WTC11 (cell line): ENCODE measurements at regions not wholly inside any gene's neighbourhood (a gene's known extent, or its start where the extent isn't known, plus 50 kb on each side); places are given as distances from the start of the nearest gene placed in this dataset.

ENCODE experiments used
- ATAC-seq: fragments of 200-7000 bp; cut with Tn5 transposase; 2 replicates; pipeline ENCODE4 v1.10.0; 2021; ENCODE audit warnings: mild to moderate bottlenecking, moderate library complexity
- CTCF ChIA-PET: fragments of 300-600 bp; sonication (Branson Sonifier 250); formaldehyde crosslinking; loops from one replicate; lab custom pipeline; 2021; ENCODE audit warnings: antibody characterized with exemption; lab: Charles Lee
- POLR2A ChIA-PET: fragments of 350-600 bp; sonication (Branson Sonifier 250); formaldehyde crosslinking; loops from one replicate; lab custom pipeline; 2021; ENCODE audit warnings: antibody characterized with exemption; lab: Charles Lee
- DNase-seq: peaks from one replicate; pipeline ENCODE4 v3.0.0; 2021; ENCODE audit warnings: low spot score
- H3K27ac Mint-ChIP-seq: 2 replicates; pipeline ENCODE4 v1.8.0; 2021; ENCODE audit warnings: mixed read lengths
- H3K27me3 Mint-ChIP-seq: 2 replicates; pipeline ENCODE4 v1.8.0; 2021; ENCODE audit warnings: low read depth, mild to moderate bottlenecking, moderate library complexity, mixed read lengths
- H3K36me3 Mint-ChIP-seq: 2 replicates; pipeline ENCODE4 v1.8.0; 2021; ENCODE audit warnings: mixed read lengths
- H3K4me1 Mint-ChIP-seq: 2 replicates; pipeline ENCODE4 v1.8.0; 2022; ENCODE audit warnings: mixed read lengths
- H3K4me3 Mint-ChIP-seq: 2 replicates; pipeline ENCODE4 v1.8.0; 2021; ENCODE audit warnings: mild to moderate bottlenecking, moderate library complexity, mixed read lengths
- H3K9me3 Mint-ChIP-seq: 2 replicates; pipeline ENCODE4 v1.8.0; 2021; ENCODE audit warnings: mixed read lengths
- ATF3 ChIP-seq: sonication (generic); formaldehyde crosslinking; conservative IDR thresholded peaks from 2 replicates; pipeline ENCODE4 v1.8.1; 2022; ENCODE audit warnings: mild to moderate bottlenecking, missing genetic modification reagents
- CBFB ChIP-seq: sonication (generic); formaldehyde crosslinking; IDR thresholded peaks from 2 replicates; pipeline ENCODE4 v1.8.1; 2022; ENCODE audit warnings: mild to moderate bottlenecking, low read depth, missing genetic modification reagents
- CREB1 ChIP-seq: sonication (generic); formaldehyde crosslinking; IDR thresholded peaks from 2 replicates; pipeline ENCODE4 v1.8.0; 2023; ENCODE audit warnings: mild to moderate bottlenecking, missing genetic modification reagents
- EMX1 ChIP-seq: fragments of 250-450 bp; sonication (Bioruptor Pico); IDR thresholded peaks from 2 replicates; pipeline ENCODE4 v1.8.0; 2021; ENCODE audit warnings: mild to moderate bottlenecking
- ESRRA ChIP-seq: sonication (generic); formaldehyde crosslinking; IDR thresholded peaks from 2 replicates; pipeline ENCODE4 v1.8.1; 2022; ENCODE audit warnings: mild to moderate bottlenecking, missing genetic modification reagents, borderline replicate concordance
- FOXK1 ChIP-seq: sonication (generic); formaldehyde crosslinking; IDR thresholded peaks from 2 replicates; pipeline ENCODE4 v1.8.0; 2022; ENCODE audit warnings: mild to moderate bottlenecking, moderate library complexity, missing genetic modification reagents
- FOXP1 ChIP-seq: sonication (generic); formaldehyde crosslinking; IDR thresholded peaks from 2 replicates; pipeline ENCODE4 v1.8.0; 2022; ENCODE audit warnings: missing genetic modification reagents, mild to moderate bottlenecking, moderate library complexity, borderline replicate concordance
- GTF2I ChIP-seq: fragments of 250-450 bp; sonication (Bioruptor Pico); conservative IDR thresholded peaks from 2 replicates; pipeline ENCODE4 v1.4.0; 2021; ENCODE audit warnings: mild to moderate bottlenecking
- HMGA2 ChIP-seq: fragments of 250-450 bp; sonication (Bioruptor Pico); IDR thresholded peaks from 2 replicates; pipeline ENCODE4 v1.4.0; 2021; ENCODE audit warnings: mild to moderate bottlenecking, moderate library complexity
- MXD4 ChIP-seq: fragments of 250-450 bp; sonication (Bioruptor Pico); IDR thresholded peaks from 2 replicates; pipeline ENCODE4 v1.8.0; 2021; ENCODE audit warnings: mild to moderate bottlenecking, moderate library complexity, borderline replicate concordance
- NFYB ChIP-seq: sonication (generic); formaldehyde crosslinking; conservative IDR thresholded peaks from 2 replicates; pipeline ENCODE4 v1.8.0; 2022; ENCODE audit warnings: low read depth, missing genetic modification reagents
- NR1H2 ChIP-seq: sonication (generic); formaldehyde crosslinking; IDR thresholded peaks from 2 replicates; pipeline ENCODE4 v1.9.0; 2021; ENCODE audit warnings: mild to moderate bottlenecking, moderate library complexity, missing genetic modification reagents
- NR3C1 ChIP-seq: sonication (generic); formaldehyde crosslinking; conservative IDR thresholded peaks from 2 replicates; pipeline ENCODE4 v1.8.1; 2023; ENCODE audit warnings: low read depth, mild to moderate bottlenecking, missing genetic modification reagents
- PREB ChIP-seq: sonication (generic); formaldehyde crosslinking; IDR thresholded peaks from 2 replicates; pipeline ENCODE4 v1.8.1; 2022; ENCODE audit warnings: mild to moderate bottlenecking, missing genetic modification reagents, moderate library complexity, borderline replicate concordance
- RORB ChIP-seq: fragments of 250-450 bp; sonication (Bioruptor Pico); IDR thresholded peaks from 2 replicates; pipeline ENCODE4 v1.9.0; 2021; ENCODE audit warnings: mild to moderate bottlenecking
- SMAD4 ChIP-seq: sonication (generic); formaldehyde crosslinking; IDR thresholded peaks from 2 replicates; pipeline ENCODE4 v1.8.0; 2022; ENCODE audit warnings: mild to moderate bottlenecking, missing genetic modification reagents
- SOX15 ChIP-seq: fragments of 250-450 bp; sonication (Bioruptor Pico); IDR thresholded peaks from 2 replicates; pipeline ENCODE4 v1.9.0; 2021; ENCODE audit warnings: mild to moderate bottlenecking
- TP53 ChIP-seq: sonication (generic); formaldehyde crosslinking; IDR thresholded peaks from 2 replicates; pipeline ENCODE4 v1.8.1; 2023; ENCODE audit warnings: mild to moderate bottlenecking, missing genetic modification reagents
- USF1 ChIP-seq: sonication (generic); formaldehyde crosslinking; IDR thresholded peaks from 2 replicates; pipeline ENCODE4 v1.8.0; 2022; ENCODE audit warnings: mild to moderate bottlenecking, missing genetic modification reagents
- ZBTB43 ChIP-seq: sonication (generic); formaldehyde crosslinking; IDR thresholded peaks from 2 replicates; pipeline ENCODE4 v1.8.1; 2023; ENCODE audit warnings: mild to moderate bottlenecking, missing genetic modification reagents
- ZNF138 ChIP-seq: sonication (generic); formaldehyde crosslinking; conservative IDR thresholded peaks from 2 replicates; pipeline ENCODE4 v1.8.1; 2022; ENCODE audit warnings: mild to moderate bottlenecking, moderate library complexity, missing genetic modification reagents
- ZNF219 ChIP-seq: sonication (generic); formaldehyde crosslinking; IDR thresholded peaks from 2 replicates; pipeline ENCODE4 v1.8.0; 2023; ENCODE audit warnings: missing genetic modification reagents, mild to moderate bottlenecking, borderline replicate concordance
- ZNF423 ChIP-seq: fragments of 250-450 bp; sonication (Bioruptor Pico); IDR thresholded peaks from 2 replicates; pipeline ENCODE4 v2.1.2; 2022; ENCODE audit warnings: mild to moderate bottlenecking, moderate library complexity
- TF ChIP-seq, protein P1 (sequence below): sonication (generic); formaldehyde crosslinking; IDR thresholded peaks from 2 replicates; pipeline ENCODE4 v1.8.0; 2022; ENCODE audit warnings: mild to moderate bottlenecking, missing genetic modification reagents
- TF ChIP-seq, protein P2 (sequence below): fragments of 200-600 bp; IDR thresholded peaks from 2 replicates; pipeline ENCODE4 v1.8.0; 2022; ENCODE audit warnings: antibody characterized with exemption
- TF ChIP-seq, protein P3 (sequence below): fragments of 250-450 bp; sonication (Bioruptor Pico); IDR thresholded peaks from 2 replicates; pipeline ENCODE4 v1.9.0; 2021; ENCODE audit warnings: mild to moderate bottlenecking

DNA sequence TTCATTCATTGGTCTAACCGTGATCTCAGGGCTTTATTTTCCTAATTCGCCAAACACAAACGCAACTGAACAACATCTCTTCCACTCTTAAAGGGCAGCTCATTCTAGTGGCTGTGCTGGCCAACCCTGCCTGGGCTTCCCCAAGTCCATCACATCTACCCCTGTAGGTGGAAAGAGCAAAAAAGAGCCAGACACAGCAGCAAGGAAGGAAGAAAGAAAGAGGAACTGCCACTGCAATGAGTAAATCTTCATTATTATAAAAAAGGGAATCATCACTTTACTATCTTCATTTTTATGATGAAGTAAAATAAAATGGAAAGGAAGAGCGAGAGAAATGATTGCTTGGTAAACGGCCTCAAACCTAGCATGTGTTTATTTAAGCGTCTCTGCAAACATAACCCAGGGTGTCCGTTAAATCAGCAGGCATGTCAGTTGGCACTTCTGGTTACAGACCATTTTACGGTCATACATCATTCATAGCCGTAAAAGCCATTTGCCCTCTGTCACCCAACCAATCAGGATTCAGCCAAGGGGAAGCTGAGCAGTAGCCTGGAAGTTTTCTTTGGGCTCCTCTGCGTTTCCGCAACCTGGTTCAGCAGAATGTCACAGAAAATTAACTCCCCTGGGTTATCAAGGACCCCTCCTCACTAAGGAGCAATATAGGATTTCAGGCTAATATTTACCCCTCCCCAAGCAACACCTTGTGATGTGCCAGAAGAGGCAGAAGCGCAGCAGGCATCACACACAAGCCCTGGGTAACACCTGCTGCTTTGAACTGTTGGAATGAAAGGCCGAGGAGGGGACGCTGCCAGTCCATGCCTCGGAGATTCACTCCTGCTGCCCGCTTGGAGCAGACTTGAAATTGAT, 234.0 kb downstream of the SNX10 start:
- POLR2A ChIA-PET: no interaction called here
- H3K27me3 Mint-ChIP-seq: no peaks in the 10 kb centered on the region
- no peak for DNase-seq
- TF ChIP-seq CREB1 (no peak), ZNF423 (CRISPR knock-in tag) (no peak), MXD4 (CRISPR knock-in tag) (no peak), ESRRA (no peak), TP53 (CRISPR knock-in tag) (no peak), ATF3 (CRISPR knock-in tag) (no peak), ZNF219 (CRISPR knock-in tag) (no peak), NR1H2 (CRISPR knock-in tag) (no peak), ZNF138 (no peak), ZBTB43 (no peak), USF1 (CRISPR knock-in tag) (no peak), EMX1 (no peak), NFYB (CRISPR knock-in tag) (no peak), FOXK1 (CRISPR knock-in tag) (no peak)
- TF ChIP-seq, protein P1, sequence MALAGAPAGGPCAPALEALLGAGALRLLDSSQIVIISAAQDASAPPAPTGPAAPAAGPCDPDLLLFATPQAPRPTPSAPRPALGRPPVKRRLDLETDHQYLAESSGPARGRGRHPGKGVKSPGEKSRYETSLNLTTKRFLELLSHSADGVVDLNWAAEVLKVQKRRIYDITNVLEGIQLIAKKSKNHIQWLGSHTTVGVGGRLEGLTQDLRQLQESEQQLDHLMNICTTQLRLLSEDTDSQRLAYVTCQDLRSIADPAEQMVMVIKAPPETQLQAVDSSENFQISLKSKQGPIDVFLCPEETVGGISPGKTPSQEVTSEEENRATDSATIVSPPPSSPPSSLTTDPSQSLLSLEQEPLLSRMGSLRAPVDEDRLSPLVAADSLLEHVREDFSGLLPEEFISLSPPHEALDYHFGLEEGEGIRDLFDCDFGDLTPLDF (CRISPR knock-in tag): no peak
- TF ChIP-seq, all 79 proteins: peak for 0
- Mint-ChIP-seq H3K36me3 (no peaks in the 10 kb centered on the region), H3K27ac (no peak overlapping the region), H3K9me3 (peaks cover 12% of the 10 kb centered on the region), H3K4me1 (no peaks in the 10 kb centered on the region), H3K4me3 (no peak overlapping the region)
- CTCF ChIA-PET: no interaction called here
- no peak for ATAC-seq

DNA sequence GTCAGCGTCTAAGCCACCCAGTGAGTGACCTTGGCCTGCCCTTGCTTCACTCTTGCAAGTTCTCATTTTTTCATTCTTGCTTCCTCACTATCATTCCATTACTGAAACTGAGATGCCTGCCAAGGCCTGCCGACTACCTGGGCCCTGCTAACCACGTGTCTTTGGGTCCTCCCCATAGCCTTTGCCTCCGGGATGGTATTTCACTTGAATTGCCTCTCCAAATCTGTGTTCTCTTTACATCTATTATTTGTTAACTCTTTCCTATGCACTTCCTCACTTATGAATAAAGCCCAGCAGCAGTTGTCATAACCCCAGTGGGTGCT, 234.6 kb downstream of the SNX10 start:
- POLR2A ChIA-PET: no interaction called here
- TF ChIP-seq PREB (CRISPR knock-in tag) (no peak), ZBTB43 (no peak), SMAD4 (CRISPR knock-in tag) (no peak), RORB (CRISPR knock-in tag) (no peak), NR3C1 (CRISPR knock-in tag) (no peak), GTF2I (CRISPR knock-in tag) (no peak), NR1H2 (CRISPR knock-in tag) (no peak), CBFB (CRISPR knock-in tag) (no peak), ZNF219 (CRISPR knock-in tag) (no peak), ESRRA (no peak), SOX15 (CRISPR knock-in tag) (no peak), FOXP1 (CRISPR knock-in tag) (no peak), HMGA2 (CRISPR knock-in tag) (no peak)
- TF ChIP-seq, protein P2, sequence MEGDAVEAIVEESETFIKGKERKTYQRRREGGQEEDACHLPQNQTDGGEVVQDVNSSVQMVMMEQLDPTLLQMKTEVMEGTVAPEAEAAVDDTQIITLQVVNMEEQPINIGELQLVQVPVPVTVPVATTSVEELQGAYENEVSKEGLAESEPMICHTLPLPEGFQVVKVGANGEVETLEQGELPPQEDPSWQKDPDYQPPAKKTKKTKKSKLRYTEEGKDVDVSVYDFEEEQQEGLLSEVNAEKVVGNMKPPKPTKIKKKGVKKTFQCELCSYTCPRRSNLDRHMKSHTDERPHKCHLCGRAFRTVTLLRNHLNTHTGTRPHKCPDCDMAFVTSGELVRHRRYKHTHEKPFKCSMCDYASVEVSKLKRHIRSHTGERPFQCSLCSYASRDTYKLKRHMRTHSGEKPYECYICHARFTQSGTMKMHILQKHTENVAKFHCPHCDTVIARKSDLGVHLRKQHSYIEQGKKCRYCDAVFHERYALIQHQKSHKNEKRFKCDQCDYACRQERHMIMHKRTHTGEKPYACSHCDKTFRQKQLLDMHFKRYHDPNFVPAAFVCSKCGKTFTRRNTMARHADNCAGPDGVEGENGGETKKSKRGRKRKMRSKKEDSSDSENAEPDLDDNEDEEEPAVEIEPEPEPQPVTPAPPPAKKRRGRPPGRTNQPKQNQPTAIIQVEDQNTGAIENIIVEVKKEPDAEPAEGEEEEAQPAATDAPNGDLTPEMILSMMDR: no peak
- TF ChIP-seq, protein P3, sequence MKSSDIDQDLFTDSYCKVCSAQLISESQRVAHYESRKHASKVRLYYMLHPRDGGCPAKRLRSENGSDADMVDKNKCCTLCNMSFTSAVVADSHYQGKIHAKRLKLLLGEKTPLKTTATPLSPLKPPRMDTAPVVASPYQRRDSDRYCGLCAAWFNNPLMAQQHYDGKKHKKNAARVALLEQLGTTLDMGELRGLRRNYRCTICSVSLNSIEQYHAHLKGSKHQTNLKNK (CRISPR knock-in tag): no peak
- TF ChIP-seq, protein P1 (CRISPR knock-in tag): no peak

More for the DNA sequence above, 234.6 kb downstream of the SNX10 start:
- H3K4me3 Mint-ChIP-seq: no peak overlapping the region
- DNase-seq (no peak), ATAC-seq (no peak)
- no peaks in the 10 kb centered on the region for H3K27me3 Mint-ChIP-seq
- CTCF ChIA-PET: no interaction called here
- H3K36me3 Mint-ChIP-seq: no peaks in the 10 kb centered on the region
- H3K9me3 Mint-ChIP-seq: peaks cover 12% of the 10 kb centered on the region
- H3K4me1 Mint-ChIP-seq: no peaks in the 10 kb centered on the region
- no peak overlapping the region for H3K27ac Mint-ChIP-seq
